DND-41 (cell line): ENCODE measurements at regions not wholly inside any gene's neighbourhood (a gene's known extent, or its start where the extent isn't known, plus 50 kb on each side); places are given as distances from the start of the nearest gene placed in this dataset.

ENCODE experiments used
- CTCF ChIP-seq: IDR thresholded peaks from 2 replicates; pipeline ENCODE4 v1.5.1; 2012; ENCODE audit warnings: borderline replicate concordance, low read length, moderate library complexity, mild to moderate bottlenecking; ENCODE audit not compliant: poor library complexity, severe bottlenecking; ENCODE audit errors: extremely low read depth
- EZH2 ChIP-seq: IDR thresholded peaks from 3 replicates; pipeline ENCODE4 v1.6.1; 2012; ENCODE audit warnings: borderline replicate concordance, low read depth, mild to moderate bottlenecking, moderate library complexity, low read length, inconsistent platforms; ENCODE audit not compliant: severe bottlenecking

- TF ChIP-seq EZH2 (no peak), CTCF (no peak)
These were observed 132.6 kb upstream of the PDE4D start for GRCh38 chr5:60026161-60026560.
